ENCODE measurements at regions not wholly inside any gene's neighbourhood (a gene's known extent, or its start where the extent isn't known, plus 50 kb on each side); places are given as distances from the start of the nearest gene placed in this dataset.

DNA sequence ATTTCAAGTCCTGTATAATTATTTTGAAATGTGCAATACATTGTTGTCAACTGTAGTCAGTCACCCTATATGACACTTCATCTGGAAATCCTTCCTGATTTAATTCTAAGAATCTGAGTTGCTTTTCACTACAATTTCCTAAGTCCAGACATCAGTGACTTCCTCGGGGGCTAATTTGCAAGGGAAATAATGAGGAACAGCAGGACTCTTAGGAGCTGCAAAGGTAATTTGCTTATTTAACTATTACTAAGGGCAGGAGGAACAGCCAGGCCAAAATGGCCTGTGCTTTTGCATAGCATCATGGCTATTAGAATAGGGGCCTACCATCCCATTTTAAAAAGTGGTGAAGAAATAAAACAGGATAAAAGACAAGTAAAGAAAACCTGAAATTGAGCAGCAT is 178.8 kb downstream of the MC4R start:
- Histone ChIP-seq H3K27ac (ENCODE audit: extremely low read depth, low read depth, low read length) (no peak overlapping the region), H3K9ac (ENCODE audit: insufficient read depth in 1 of 2, low read depth in 2 of 2, low read length in 2 of 2) (no peak overlapping the region), H4K20me1 (replicated peaks; ENCODE audit: control insufficient read depth, insufficient read depth, low read length) (no peaks in the 10 kb centered on the region), H2AFZ (ENCODE audit: low read depth, low read length) (no peak overlapping the region), H3K79me2 (ENCODE audit: control insufficient read depth, insufficient read depth, low read length) (no peaks in the 10 kb centered on the region), H3K9me1 (ENCODE audit: control insufficient read depth, insufficient read depth, low read length) (no peaks in the 10 kb centered on the region), H3K9me3 (replicated peaks; ENCODE audit: control insufficient read depth, insufficient read depth, low read depth, low read length) (no peaks in the 10 kb centered on the region), H3K27me3 (ENCODE audit: control insufficient read depth in 2 of 2, insufficient read depth in 2 of 2, low read length in 2 of 2) (no peaks in the 10 kb centered on the region), H3K4me3 (no peak overlapping the region), H3K4me1 (replicated peaks in 1 of 2; ENCODE audit: control insufficient read depth in 2 of 2, insufficient read depth in 2 of 2, low read length in 2 of 2) (no peaks in the 10 kb centered on the region), H3K36me3 (ENCODE audit: control insufficient read depth, insufficient read depth, low read length) (no peaks in the 10 kb centered on the region), H3K4me2 (ENCODE audit: insufficient read depth, low read length) (no peak overlapping the region)
- no TSS peak for BruUV-seq (replicated peaks)
- 8% methylated on average over 1 of the region's 1 CpG for WGBS (ENCODE audit: insufficient coverage, low coverage, missing lambda C conversion rate)
- CTCF ChIA-PET (ENCODE audit: low intra/inter-chr PET ratio) = no interaction called here
- intact Hi-C loops (cut with micrococcal nuclease) = no loop called here
- FAIRE-seq = no peak
- DNase-seq (ENCODE audit: extremely low read depth in 1 of 4, low spot score in 3 of 4) = no peak
- POLR2A ChIA-PET = no interaction called here
- TF ChIP-seq, protein P1, sequence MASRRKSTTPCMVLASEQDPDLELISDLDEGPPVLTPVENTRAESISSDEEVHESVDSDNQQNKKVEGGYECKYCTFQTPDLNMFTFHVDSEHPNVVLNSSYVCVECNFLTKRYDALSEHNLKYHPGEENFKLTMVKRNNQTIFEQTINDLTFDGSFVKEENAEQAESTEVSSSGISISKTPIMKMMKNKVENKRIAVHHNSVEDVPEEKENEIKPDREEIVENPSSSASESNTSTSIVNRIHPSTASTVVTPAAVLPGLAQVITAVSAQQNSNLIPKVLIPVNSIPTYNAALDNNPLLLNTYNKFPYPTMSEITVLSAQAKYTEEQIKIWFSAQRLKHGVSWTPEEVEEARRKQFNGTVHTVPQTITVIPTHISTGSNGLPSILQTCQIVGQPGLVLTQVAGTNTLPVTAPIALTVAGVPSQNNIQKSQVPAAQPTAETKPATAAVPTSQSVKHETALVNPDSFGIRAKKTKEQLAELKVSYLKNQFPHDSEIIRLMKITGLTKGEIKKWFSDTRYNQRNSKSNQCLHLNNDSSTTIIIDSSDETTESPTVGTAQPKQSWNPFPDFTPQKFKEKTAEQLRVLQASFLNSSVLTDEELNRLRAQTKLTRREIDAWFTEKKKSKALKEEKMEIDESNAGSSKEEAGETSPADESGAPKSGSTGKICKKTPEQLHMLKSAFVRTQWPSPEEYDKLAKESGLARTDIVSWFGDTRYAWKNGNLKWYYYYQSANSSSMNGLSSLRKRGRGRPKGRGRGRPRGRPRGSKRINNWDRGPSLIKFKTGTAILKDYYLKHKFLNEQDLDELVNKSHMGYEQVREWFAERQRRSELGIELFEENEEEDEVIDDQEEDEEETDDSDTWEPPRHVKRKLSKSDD (conservative IDR thresholded peaks at IDR 0.05; ENCODE audit: low read length) = no peak
- TF ChIP-seq NCOA4 (IDR thresholded peaks at IDR 0.05; ENCODE audit: partially characterized antibody) (no peak), HNRNPK (IDR thresholded peaks at IDR 0.05; ENCODE audit: low read depth, low read length, poor library complexity, severe bottlenecking) (no peak), TEAD4 (IDR thresholded peaks at IDR 0.05; ENCODE audit: low read length) (no peak), TEAD4 (CRISPR knock-in tag; IDR thresholded peaks at IDR 0.05; ENCODE audit: borderline replicate concordance) (no peak), TBL1XR1 (IDR thresholded peaks at IDR 0.05; ENCODE audit: low read length in 2 of 2) (no peak), ESRRA (IDR thresholded peaks at IDR 0.05; ENCODE audit: borderline replicate concordance, low read depth) (no peak)
- TF ChIP-seq, protein P2, sequence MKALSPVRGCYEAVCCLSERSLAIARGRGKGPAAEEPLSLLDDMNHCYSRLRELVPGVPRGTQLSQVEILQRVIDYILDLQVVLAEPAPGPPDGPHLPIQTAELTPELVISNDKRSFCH (CRISPR knock-in tag; IDR thresholded peaks at IDR 0.05) = no peak
- TF ChIP-seq, protein P2 (tag; IDR thresholded peaks at IDR 0.05) = no peak
- TF ChIP-seq, protein P3, sequence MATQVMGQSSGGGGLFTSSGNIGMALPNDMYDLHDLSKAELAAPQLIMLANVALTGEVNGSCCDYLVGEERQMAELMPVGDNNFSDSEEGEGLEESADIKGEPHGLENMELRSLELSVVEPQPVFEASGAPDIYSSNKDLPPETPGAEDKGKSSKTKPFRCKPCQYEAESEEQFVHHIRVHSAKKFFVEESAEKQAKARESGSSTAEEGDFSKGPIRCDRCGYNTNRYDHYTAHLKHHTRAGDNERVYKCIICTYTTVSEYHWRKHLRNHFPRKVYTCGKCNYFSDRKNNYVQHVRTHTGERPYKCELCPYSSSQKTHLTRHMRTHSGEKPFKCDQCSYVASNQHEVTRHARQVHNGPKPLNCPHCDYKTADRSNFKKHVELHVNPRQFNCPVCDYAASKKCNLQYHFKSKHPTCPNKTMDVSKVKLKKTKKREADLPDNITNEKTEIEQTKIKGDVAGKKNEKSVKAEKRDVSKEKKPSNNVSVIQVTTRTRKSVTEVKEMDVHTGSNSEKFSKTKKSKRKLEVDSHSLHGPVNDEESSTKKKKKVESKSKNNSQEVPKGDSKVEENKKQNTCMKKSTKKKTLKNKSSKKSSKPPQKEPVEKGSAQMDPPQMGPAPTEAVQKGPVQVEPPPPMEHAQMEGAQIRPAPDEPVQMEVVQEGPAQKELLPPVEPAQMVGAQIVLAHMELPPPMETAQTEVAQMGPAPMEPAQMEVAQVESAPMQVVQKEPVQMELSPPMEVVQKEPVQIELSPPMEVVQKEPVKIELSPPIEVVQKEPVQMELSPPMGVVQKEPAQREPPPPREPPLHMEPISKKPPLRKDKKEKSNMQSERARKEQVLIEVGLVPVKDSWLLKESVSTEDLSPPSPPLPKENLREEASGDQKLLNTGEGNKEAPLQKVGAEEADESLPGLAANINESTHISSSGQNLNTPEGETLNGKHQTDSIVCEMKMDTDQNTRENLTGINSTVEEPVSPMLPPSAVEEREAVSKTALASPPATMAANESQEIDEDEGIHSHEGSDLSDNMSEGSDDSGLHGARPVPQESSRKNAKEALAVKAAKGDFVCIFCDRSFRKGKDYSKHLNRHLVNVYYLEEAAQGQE (IDR thresholded peaks at IDR 0.05; ENCODE audit: borderline replicate concordance) = no peak
- TF ChIP-seq, protein P3 (CRISPR knock-in tag; IDR thresholded peaks at IDR 0.05; ENCODE audit: low read depth) = no peak
- in situ Hi-C loops (cut with MboI) = no loop called here
- no peak for ATAC-seq

All from K562 (cell line).